ENCODE measurements at regions not wholly inside any gene's neighbourhood (a gene's known extent, or its start where the extent isn't known, plus 50 kb on each side); places are given as distances from the start of the nearest gene placed in this dataset.

DNA sequence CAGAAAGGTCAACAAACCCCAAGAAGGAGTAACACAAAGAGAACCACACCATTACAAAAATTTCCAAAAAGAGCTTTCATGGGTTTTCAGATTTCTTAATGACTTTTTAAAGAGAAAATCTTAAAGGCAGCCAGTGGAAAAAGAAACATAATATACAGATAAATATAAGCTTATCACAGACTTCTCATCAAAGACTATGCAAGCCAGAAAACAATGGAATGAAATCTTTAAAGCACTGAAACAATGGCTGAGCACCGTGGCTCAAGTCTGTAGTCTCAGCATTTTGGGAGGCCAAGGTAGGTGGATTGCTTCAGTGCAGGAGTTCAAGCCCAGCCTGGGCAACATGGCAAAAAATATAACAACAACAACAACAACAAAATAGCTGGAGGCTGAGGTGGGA, 237.4 kb downstream of the CYP26B1 start (continued):
- TF ChIP-seq EZH2 (IDR thresholded peaks at IDR 0.05; ENCODE audit: low read depth, unreplicated experiment) = no peak
- no peak for TF ChIP-seq ZNF114 (CRISPR knock-in tag; IDR thresholded peaks at IDR 0.05)
- no peak for TF ChIP-seq CREB1 (CRISPR knock-in tag; IDR thresholded peaks at IDR 0.05; ENCODE audit: low read depth)
- no peak for TF ChIP-seq EZH2phosphoT487 (IDR thresholded peaks at IDR 0.05; ENCODE audit: unreplicated experiment)

DNA sequence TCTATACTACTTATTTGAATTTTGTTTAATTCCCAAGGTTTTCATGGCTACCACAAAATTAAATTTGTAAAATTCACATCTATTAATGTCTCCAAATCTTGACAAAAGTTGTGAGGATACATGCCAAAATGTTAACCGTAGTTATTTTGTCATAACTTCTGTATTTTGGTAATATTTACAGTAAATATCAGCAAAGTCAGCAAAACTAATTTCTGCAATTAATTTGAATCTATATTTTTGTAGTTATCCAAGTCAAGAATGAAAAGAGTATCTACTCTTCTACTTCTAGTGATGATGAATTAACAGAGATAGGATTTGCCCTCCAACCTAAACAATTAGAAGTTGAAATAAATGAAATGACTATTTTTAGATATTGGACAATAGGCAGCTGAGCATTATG, 238.9 kb downstream of the CYP26B1 start:
- Histone ChIP-seq H3F3A (replicated peaks; ENCODE audit: low read depth) (no peaks in the 10 kb centered on the region), H2AFZ (no peak overlapping the region), H4K20me1 (replicated peaks; ENCODE audit: insufficient read depth) (no peaks in the 10 kb centered on the region), H3K27ac (ENCODE audit: low read depth) (no peak overlapping the region), H3K27me3 (ENCODE audit: insufficient read depth) (no peaks in the 10 kb centered on the region), H3K4me3 (no peak overlapping the region), H3K9me2 (ENCODE audit: insufficient read depth) (no peaks in the 10 kb centered on the region), H3K36me3 (ENCODE audit: insufficient read depth) (no peaks in the 10 kb centered on the region), H3K4me1 (ENCODE audit: insufficient read depth) (no peaks in the 10 kb centered on the region), H3K79me2 (replicated peaks; ENCODE audit: insufficient read depth) (no peaks in the 10 kb centered on the region), H3K4me2 (no peak overlapping the region)
- no peaks in the 10 kb centered on the region for H3K4me1 Mint-ChIP-seq
- TF ChIP-seq ZNF331 (CRISPR knock-in tag; IDR thresholded peaks at IDR 0.05; ENCODE audit: low read depth) = no peak
- TF ChIP-seq, protein P1, sequence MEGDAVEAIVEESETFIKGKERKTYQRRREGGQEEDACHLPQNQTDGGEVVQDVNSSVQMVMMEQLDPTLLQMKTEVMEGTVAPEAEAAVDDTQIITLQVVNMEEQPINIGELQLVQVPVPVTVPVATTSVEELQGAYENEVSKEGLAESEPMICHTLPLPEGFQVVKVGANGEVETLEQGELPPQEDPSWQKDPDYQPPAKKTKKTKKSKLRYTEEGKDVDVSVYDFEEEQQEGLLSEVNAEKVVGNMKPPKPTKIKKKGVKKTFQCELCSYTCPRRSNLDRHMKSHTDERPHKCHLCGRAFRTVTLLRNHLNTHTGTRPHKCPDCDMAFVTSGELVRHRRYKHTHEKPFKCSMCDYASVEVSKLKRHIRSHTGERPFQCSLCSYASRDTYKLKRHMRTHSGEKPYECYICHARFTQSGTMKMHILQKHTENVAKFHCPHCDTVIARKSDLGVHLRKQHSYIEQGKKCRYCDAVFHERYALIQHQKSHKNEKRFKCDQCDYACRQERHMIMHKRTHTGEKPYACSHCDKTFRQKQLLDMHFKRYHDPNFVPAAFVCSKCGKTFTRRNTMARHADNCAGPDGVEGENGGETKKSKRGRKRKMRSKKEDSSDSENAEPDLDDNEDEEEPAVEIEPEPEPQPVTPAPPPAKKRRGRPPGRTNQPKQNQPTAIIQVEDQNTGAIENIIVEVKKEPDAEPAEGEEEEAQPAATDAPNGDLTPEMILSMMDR (conservative IDR thresholded peaks at IDR 0.05; ENCODE audit: low read depth in 2 of 2) = no peak
- no peak for TF ChIP-seq CREB1 (CRISPR knock-in tag; IDR thresholded peaks at IDR 0.05; ENCODE audit: low read depth)
- ATAC-seq (no peak), DNase-seq (ENCODE audit: low spot score) (no peak)
- H3K27me3 Mint-ChIP-seq (ENCODE audit: insufficient read depth, low read depth, poor library complexity) = no peaks in the 10 kb centered on the region
- H3K4me3 Mint-ChIP-seq = no peak overlapping the region
- peaks cover 24% of the 10 kb centered on the region for H3K9me3 Mint-ChIP-seq
- peaks cover 4% of the 10 kb centered on the region; the same call in 2 of the 3 replicates for H3K36me3 Mint-ChIP-seq (ENCODE audit: low read depth)
- no peak overlapping the region for H3K27ac Mint-ChIP-seq

DNA sequence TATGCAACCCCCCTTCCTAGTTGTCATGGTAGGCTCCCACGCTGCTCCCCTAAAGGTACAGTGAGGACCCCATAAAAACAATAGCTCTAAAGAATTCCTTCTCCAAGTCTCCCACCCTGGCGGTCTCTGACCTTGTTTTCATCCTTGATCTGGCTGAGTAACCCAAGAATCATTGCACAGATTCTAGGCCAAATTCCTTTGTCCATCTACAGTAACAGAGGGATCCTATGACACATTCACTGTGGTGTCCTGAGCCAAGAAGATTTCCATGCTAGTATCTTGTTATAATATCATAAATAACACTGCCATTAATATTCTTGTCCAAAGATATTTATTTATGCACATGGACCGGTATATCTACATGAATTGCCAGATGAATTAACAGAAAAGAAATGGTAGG, 240.2 kb downstream of the CYP26B1 start:
- TF ChIP-seq, protein P2, sequence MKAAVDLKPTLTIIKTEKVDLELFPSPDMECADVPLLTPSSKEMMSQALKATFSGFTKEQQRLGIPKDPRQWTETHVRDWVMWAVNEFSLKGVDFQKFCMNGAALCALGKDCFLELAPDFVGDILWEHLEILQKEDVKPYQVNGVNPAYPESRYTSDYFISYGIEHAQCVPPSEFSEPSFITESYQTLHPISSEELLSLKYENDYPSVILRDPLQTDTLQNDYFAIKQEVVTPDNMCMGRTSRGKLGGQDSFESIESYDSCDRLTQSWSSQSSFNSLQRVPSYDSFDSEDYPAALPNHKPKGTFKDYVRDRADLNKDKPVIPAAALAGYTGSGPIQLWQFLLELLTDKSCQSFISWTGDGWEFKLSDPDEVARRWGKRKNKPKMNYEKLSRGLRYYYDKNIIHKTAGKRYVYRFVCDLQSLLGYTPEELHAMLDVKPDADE (IDR thresholded peaks at IDR 0.05) = no peak
- TF ChIP-seq EZH2 (IDR thresholded peaks at IDR 0.05; ENCODE audit: low read depth, unreplicated experiment) (no peak), ZNF114 (CRISPR knock-in tag; IDR thresholded peaks at IDR 0.05) (no peak), EZH2phosphoT487 (IDR thresholded peaks at IDR 0.05; ENCODE audit: unreplicated experiment) (no peak), POLR2AphosphoS5 (IDR thresholded peaks at IDR 0.05; ENCODE audit: low read depth) (no peak)
- H2AFZ ChIP-seq = no peak overlapping the region
- H3K27me3 ChIP-seq (ENCODE audit: insufficient read depth) = no peaks in the 10 kb centered on the region
- no peak for DNase-seq (ENCODE audit: low spot score)
- no peak overlapping the region for H3K4me2 ChIP-seq
- H3K4me1 Mint-ChIP-seq = no peaks in the 10 kb centered on the region
- no peaks in the 10 kb centered on the region for H3K79me2 ChIP-seq (replicated peaks; ENCODE audit: insufficient read depth)
- no peak overlapping the region for H3K4me3 Mint-ChIP-seq
- H3K27ac ChIP-seq (ENCODE audit: low read depth) = no peak overlapping the region
- peaks cover 4% of the 10 kb centered on the region; the same call in 2 of the 3 replicates for H3K36me3 Mint-ChIP-seq (ENCODE audit: low read depth)
- no peak overlapping the region for H3K4me3 ChIP-seq
- no peaks in the 10 kb centered on the region for H3K4me1 ChIP-seq (ENCODE audit: insufficient read depth)
- H4K20me1 ChIP-seq (replicated peaks; ENCODE audit: insufficient read depth) = no peaks in the 10 kb centered on the region
- peaks cover 19% of the 10 kb centered on the region for H3K9me3 Mint-ChIP-seq
- H3K27me3 Mint-ChIP-seq (ENCODE audit: insufficient read depth, low read depth, poor library complexity) = no peaks in the 10 kb centered on the region
- no peaks in the 10 kb centered on the region for H3K36me3 ChIP-seq (ENCODE audit: insufficient read depth)
- H3K9me2 ChIP-seq (ENCODE audit: insufficient read depth) = no peaks in the 10 kb centered on the region
- H3F3A ChIP-seq (replicated peaks; ENCODE audit: low read depth) = no peaks in the 10 kb centered on the region
- no peak overlapping the region for H3K27ac Mint-ChIP-seq
- ATAC-seq = no peak
